NCI-H128 (cell line): ENCODE measurements at regions not wholly inside any gene's neighbourhood (a gene's known extent, or its start where the extent isn't known, plus 50 kb on each side); places are given as distances from the start of the nearest gene placed in this dataset.

Source experiments
- DNase-seq: peaks from one replicate; lab custom pipeline; 2025; ENCODE audit not compliant: unreplicated experiment; lab: John Stamatoyannopoulos, UW

GRCh38 chr4:104940927-104941326 is 205.7 kb upstream of the TET2 start:
- no peak for DNase-seq

GRCh38 chr4:104941661-104942062 is 205.0 kb upstream of the TET2 start:
- DNase-seq = no peak

GRCh38 chr4:104942990-104943743 is 203.5 kb upstream of the TET2 start:
- DNase-seq = no peak

DNA sequence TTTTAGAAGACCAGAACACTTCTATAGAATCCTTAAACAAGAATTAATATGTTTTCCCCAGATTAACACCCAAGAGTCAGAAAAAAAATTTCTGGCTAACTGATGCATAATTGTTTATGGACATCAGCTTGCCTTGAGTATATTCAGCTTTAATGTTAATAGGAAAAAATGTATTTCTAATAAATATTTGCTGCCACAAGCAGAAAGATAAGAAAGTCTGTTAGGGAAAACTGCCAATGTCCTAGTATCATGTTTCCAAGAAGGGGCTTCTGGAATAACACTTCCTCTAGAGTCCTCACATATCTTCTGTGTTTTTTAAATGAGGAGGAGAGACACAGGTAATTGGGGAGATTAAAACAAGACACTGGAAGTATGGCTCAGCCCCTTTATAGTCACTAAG is 202.1 kb upstream of the TET2 start:
- no peak for DNase-seq

GRCh38 chr4:104964410-104965175 is 182.1 kb upstream of the TET2 start:
- DNase-seq = no peak

DNA sequence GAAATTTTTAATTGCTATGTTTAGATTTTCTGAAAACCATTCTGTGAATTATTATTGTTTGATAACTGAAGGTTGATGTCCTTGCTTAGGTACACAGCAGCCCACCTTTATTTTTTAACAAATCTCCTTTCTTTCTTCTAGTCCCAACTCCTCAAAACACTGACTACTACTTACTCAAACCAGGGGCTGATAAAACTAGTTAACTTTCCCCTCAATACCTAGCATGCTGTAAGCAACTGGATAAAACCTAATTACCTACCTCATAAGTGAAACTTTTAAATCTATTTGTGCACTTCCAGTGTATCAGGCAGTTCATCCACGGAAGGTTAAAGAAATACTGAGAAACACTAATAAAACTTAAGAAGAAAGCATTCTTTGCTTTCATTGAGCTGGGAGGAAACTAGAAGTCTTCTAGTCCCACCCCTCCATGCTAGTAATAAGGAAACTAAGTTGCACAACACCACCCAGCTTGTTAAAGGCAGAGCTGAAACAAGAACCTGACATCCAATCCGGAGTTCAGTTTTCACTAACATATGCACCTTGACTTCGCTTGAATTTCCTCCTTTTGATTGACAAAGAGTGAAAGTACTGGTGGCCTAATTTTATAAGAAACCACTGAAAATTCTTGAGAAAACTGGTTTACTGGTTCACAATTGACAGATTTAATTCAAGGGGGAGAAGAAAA is 180.2 kb upstream of the TET2 start:
- no peak for DNase-seq

- no peak for DNase-seq
These were observed 179.7 kb upstream of the TET2 start for GRCh38 chr4:104967034-104967401.

DNA sequence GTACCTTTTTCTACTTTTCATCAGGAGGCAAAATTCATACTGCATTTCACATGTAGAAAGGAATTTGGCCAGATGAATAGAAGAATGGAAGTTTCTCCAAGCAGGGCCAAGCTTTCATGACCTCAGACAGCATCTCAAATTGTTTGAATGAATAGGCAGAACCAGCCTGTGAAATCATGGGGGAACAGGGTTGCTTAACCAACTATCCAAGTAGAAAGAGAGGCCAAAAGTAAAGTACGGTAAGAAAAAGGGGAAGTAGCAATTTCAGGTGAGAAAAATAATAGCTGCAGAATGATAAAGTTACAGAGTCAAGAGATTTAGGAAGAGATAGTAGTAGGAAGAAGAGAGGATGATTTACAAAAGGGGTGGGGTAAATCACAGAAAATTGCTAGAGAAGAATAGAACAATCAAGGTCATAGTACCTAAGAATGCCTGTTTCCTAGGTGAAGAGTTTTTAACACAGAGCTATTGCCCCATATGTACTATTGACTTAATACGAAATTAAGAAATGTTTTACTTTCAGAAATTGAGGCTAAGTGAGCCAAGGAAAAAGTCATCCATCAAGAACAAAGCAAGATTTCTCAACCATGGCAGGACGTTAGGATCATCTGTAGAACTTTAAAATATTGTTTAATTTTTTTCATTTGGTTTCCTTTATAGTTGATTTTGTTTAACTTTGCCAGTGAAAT is 177.1 kb upstream of the TET2 start:
- no peak for DNase-seq

DNA sequence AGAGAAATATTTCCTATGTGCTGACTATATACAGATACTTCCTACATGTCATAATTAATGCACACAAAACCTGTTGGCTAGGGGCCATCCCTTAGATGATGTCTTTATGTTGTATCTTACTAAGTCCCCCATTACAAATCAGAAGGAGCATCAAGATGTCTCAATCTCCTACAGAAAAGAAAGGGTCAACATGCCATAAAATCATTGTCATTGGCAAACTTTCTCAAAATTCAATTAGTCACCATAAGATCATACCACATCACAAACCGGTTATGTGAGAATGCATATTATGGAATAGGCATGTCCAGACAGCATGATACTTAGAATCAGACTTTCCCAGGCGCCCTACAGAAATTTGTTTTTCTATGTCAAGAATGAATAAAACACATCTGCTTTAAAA is 175.2 kb upstream of the TET2 start:
- no peak for DNase-seq

DNA sequence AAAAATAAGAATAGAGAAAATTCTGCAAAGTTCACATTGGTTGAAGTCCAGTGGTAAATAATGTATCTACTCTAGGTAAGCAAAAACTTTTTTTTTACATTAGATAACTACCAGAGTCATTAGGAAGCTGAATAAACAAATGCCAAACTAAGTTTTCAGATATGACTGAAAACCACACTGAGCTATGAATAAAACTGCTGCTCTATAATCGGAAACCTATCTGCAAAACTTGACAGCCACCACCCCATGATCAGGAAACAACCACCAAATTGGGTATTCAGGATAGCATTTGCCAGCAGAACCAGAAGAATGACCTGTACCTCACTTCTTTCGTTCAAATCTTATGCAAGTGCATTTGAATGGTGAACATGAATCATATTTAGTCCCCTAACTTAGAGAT is 173.0 kb upstream of the TET2 start:
- DNase-seq = no peak

DNA sequence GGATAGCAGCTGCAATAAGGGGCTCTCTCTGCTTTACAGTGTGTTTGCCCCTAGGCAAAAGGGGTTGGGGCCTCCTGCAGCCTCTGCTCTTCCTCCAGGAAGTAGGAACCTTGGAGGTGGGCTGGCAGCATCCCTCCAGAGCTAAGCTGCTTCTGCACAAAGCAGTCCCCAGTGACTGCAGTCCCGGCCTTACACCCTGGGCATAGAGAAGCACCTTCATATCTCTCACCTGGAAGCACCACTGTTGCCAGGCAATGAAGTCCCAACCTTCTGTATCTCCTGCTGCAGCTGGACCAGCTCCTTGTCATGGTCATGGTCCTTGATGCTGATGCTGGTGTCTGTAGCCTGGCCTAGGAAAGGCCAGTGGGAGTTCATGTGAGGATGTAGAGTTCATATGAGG is 171.1 kb upstream of the TET2 start:
- no peak for DNase-seq

GRCh38 chr4:104976262-104976661 is 170.4 kb upstream of the TET2 start:
- DNase-seq = no peak

- no peak for DNase-seq
These were observed 167.5 kb upstream of the TET2 start for GRCh38 chr4:104979083-104979760.

DNA sequence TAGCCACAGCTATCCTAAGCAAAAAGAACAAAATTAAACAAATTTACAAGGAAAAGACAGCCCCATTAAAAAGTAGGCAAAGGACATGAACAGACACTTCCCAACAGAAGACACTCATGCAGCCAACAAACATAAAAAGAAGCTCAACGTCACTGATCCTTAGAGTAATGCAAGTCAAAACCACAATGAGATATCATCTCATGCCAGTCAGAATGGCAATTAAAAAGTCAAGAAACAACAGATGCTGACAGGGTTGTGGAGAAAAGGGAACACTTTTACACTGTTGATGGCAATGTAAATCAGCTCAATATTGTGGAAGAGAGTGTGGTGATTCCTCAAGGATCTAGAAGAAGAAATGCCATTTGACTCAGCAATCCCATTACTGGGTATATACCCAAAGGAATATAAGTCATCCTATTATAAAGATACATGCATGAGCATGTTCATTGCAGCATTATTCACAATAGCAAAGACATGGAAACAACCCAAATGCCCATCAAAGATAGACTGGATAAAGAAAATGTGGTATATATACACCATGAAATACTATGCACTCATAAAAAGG is 163.0 kb upstream of the TET2 start:
- DNase-seq = no peak

DNA sequence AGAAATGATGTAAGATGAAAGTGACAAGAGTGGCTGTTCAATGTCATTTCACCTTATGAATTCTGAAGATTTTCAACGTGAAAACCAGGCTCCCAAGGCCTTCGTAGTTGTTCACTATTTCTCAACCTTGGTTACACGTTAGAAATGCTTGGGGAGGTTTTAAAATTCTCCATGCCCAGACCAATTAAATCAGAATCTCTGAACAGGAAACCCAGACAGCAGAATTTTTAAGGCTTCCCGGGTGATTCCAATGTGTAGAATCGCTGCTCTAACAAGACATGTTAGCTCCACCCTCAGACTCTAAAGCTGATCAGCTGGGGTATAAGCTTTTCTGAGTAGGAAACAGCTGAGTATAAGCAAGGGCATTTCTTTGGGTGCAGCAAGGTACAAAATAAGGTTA is 160.4 kb upstream of the TET2 start:
- no peak for DNase-seq

DNA sequence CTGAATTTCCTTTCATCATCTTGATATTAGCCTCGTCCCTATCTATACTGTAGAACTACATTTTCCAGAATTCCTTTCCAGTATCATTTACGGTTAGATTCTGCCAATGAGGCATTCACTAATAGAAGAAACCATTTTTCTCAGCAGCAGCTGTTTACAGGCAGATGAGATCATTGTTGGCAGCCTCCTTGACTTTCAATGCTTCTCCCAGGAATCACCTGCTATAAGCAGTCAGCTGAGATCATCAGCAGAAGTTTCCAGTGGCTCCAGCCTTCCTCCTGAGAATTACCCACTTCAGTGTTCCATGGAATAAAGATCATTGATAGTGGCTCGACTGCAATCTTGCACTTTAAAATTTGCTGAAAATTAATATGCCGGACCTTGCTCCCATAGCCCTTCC is 157.3 kb upstream of the TET2 start:
- no peak for DNase-seq

GRCh38 chr4:105002278-105002677 is 144.4 kb upstream of the TET2 start:
- no peak for DNase-seq

DNA sequence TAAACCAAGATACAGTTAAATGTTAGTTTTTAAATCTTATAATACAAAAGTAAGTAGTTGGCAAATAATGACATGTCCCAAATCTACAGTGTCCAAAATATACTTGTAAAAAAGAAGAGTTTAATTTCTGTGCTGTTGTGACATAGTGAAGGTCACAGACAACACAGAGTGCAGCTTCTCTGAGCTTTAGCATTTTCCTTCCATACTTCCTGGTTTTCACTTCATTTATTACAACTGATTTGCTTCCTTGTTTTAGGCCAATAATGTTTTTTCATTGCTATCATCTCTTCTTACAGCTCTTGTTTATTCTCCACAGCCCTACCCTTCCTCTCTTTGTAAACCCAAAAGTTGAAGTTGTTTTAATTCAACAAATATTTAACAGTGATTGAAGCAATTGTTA is 132.4 kb upstream of the TET2 start:
- no peak for DNase-seq

- no peak for DNase-seq
These were observed 132.0 kb upstream of the TET2 start for GRCh38 chr4:105014635-105015034.

- no peak for DNase-seq
These were observed 130.9 kb upstream of the TET2 start for GRCh38 chr4:105015750-105016149.
